MV-4-11 (cell line): ENCODE measurements at regions not wholly inside any gene's neighbourhood (a gene's known extent, or its start where the extent isn't known, plus 50 kb on each side); places are given as distances from the start of the nearest gene placed in this dataset.

Experiments used
- DNase-seq: peaks from one replicate; lab custom pipeline; 2025; lab: John Stamatoyannopoulos, UW

GRCh38 chr3:40858364-40859115 is 333.8 kb downstream of the ZNF621 start:
- DNase-seq, result no peak

DNA sequence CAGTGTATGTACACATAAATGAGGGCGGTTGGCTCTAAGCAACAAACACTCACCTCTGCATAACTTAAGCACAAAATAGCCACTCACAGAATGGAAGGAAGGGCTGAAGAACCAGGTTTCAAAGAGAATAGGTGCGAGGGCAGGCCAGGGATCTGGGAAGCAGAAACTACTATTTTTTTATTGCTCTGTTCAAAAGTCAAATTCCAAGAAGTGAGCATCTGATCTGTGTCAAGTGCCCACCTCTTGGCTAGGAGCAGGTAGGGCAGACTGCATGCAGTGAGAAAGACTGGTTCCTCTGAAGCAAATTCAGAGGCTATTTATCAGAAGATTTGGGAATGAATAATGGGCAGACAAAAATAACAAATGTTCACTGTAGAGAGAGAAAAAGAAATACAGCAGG is 336.4 kb upstream of the CTNNB1 start:
- DNase-seq, result no peak

GRCh38 chr3:40864146-40864782 is 335.0 kb upstream of the CTNNB1 start:
- DNase-seq, result peak; percentile 44

GRCh38 chr3:40864915-40865314 is 334.4 kb upstream of the CTNNB1 start:
- no peak for DNase-seq

DNA sequence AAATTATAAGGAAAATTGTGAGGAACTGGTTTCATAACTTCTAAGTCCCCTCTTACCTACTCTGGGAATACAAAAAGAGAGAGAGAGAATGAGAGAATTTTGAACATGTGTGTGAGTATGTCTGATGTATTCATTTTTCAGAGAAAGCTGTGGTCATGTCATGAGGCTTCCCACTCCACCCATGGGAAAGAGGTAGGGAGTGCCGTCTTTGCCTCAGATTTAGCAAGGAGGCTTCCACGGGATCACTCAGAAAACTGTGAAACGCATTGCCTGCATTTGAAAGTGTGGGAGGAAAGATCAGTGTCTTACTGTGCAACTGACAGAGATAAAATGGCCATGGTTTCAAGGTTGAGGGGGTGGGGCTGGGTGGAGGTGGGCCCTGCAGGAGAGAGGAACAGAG is 331.5 kb upstream of the CTNNB1 start:
- no peak for DNase-seq

GRCh38 chr3:40869013-40869412 is 330.3 kb upstream of the CTNNB1 start:
- no peak for DNase-seq

GRCh38 chr3:40869939-40870338 is 329.4 kb upstream of the CTNNB1 start:
- DNase-seq, result no peak

DNA sequence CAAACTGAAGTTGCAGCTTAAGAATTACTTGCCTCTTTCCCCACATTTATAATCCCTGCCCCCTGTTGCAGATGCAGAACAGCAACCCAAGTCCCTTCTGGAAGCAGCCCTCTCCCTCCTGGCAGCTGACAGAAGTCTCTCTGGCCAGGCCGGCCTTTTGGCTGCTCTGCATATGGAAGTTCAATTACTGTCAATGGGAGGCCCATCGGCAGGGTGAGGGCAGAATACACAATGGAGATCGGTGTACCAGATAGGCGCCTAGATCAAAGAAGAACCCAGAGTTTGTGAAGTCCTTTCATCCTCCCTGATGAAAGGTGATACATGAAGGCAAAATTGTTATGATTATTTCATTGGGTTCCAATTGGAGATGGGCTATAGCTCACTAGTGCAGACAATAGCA is 327.9 kb upstream of the CTNNB1 start:
- DNase-seq, result no peak

DNA sequence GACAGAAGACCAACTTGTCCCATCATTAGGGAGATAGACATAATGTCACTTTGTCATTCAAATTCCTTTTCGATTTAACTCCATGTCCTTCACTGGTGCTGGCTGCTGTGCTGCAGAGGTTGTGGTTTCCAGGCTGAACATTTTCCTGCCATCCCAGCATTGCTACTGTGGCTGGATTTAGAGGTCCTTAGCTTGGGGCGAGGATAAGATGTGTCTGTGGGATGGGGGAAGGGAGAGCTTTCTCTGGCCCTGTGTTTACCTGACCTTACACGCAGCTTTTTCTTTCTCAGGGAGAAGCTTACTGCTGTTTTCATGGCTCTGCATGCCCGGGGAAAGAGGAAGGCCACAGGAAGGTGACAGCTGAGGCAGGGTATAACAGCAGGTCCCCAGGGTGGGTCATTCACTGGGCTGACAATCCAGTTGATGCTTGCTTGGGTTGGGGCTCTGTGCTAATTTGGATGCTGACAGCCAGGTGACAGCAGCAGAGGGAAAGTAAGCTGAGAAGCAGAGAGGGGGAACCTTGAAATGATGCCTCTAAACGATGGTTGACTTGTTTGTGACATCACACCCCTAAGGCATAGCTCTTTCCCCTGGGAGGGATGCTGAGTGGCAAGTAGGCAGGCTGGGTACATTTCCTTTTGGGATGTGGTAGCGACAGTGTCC is 326.9 kb upstream of the CTNNB1 start:
- DNase-seq, result no peak

- no peak for DNase-seq
These were observed 325.8 kb upstream of the CTNNB1 start for GRCh38 chr3:40873476-40873875.

DNA sequence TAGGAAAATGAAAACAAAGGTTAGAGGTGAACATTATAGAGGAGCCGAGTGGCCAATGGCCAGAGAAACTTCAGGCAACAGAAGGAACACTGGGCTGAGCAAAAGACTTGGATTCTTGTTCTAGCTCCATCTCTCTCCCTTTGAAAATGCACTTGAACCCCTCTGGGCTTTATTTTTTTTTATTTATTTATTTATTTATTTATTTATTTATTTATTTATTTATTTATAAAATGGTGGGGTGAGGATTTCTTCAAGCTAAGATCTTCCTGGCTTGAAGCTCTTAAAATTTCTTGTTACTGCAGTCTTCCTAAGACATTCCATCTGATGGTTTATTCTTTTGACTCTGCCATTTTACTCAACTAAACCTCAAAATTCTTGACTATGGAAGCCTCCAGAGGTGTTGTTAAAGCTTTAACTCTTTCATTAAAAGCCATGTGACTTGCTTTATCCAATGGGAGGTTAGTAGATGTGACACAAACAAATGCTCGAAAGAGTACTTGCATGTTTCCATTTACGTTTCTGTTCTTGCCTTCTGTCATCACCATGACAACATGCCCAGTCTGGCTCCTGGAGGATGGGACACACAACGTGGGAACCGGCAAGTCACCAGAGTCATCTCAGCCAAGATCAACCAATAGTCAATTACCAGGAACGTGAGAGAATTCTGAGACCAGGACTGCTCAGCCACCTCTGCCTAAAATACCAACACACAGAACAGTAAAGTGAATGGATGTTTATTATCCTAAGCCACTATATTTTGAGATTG is 325.2 kb upstream of the CTNNB1 start:
- no peak for DNase-seq

DNA sequence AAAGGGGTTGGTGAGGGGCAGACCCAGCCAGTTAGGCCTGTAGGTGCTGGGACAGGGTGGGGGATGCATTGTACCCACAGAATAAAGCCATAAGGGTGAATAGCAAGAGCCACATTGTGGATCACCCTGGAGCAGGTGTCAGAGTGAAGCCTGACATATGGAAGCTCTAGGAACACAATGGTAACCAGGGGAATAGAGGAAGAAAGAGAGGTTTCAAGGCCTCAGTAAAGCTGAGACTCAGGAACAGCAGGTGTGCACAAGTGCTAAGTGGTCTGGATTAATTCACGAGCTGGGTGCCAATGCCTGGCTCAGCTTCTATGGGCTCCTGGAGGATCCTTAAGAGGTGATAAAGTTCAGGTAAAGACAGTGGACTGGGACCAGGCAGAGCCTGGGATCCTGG is 323.7 kb upstream of the CTNNB1 start:
- no peak for DNase-seq

DNA sequence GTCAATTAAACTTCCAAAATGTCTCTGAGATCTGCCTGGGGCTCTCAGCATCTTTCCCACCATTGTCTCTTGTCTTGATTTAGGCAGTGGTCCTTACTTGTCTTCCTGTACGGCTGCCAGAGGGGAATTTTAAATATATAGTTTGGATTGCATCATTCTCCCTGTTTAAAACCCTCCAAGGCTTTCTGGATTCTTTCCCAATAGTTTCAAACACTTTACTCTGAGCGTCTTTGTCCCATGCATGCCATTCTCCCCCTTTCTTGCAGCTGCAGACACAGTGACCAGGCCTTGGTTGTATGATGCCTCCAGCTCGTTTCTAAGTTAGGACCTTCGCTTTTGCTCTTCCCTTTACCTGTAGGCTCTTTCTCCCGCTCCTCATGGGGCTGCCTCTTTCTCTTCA is 323.3 kb upstream of the CTNNB1 start:
- DNase-seq, result no peak

- no peak for DNase-seq
These were observed 322.8 kb upstream of the CTNNB1 start for GRCh38 chr3:40876496-40876895.

GRCh38 chr3:40877631-40878463 is 321.5 kb upstream of the CTNNB1 start:
- DNase-seq, result no peak

GRCh38 chr3:40878464-40878905 is 320.8 kb upstream of the CTNNB1 start:
- no peak for DNase-seq

DNA sequence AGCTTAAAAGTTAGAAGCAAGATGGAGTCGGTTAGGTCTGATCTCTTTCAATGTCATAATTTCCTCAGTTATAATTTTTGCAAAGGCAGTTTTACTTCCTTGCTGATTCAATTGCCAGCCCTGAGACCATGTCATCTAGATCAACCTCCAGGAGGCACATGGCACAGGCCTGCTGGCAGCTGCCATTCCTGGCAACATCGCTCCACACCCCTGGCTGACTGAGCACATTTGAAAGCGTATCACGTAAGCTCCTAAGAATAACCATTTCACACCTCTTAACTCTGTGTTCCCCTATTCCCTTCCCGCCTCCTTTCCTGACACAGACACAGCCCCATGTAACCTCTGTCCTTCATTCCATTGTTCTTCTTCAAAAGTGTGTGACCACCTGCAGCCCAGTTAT is 313.9 kb upstream of the CTNNB1 start:
- DNase-seq, result no peak

DNA sequence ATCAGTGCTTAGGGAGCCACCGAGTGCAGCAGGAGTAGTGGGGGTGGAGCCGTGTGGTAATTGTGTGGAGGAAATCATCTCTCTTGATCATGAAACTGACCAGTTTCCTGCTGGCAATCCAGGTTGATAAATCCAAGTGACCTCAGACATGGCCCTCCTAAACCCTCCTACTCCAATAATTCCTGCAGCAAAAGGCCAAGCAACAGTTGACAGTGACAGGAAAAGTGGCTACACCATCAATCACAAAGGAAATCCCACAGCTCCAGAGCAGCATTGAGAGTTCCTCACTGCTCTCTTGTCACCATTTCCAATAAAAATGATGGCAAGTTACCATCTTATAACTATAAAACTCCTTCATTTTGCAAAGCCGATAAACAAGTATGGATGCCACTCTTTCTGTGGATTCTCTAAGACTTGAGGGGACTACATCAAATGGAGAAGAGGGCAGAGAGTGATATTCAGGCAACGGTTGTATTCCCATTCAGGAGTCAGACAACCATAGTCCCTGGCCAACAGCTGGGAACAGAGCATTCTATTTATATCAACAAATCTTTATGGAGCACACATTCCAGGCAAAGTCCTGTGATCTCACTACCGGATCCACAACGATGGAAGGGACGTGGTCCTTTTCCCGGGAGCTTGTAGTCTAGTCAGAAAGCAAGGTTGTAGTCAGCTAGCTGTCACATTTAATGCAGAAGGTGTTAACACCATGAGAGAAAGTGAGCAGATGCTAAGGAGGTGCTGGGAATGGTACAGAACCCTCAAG is 312.5 kb upstream of the CTNNB1 start:
- no peak for DNase-seq

DNA sequence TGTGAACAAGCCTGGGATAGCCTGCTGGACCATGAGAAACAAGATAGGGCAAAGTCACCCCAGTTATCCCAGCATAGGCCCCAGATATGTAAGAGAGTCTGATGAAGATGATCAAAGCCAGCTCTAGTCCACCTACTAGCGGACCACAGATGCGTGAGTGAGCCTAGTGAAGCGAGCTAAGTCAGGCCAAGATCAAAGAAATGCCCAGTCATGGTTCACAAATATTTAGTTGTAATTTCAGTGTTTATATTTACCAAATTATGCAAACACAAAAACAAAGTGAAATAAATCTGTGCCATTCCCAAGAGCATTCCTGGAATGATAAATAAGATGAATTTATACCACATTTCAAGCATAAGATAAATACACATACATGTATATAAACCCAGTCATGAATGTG is 308.1 kb upstream of the CTNNB1 start:
- no peak for DNase-seq

- no peak for DNase-seq
These were observed 304.2 kb upstream of the CTNNB1 start for GRCh38 chr3:40895109-40895508.

- no peak for DNase-seq
These were observed 300.0 kb upstream of the CTNNB1 start for GRCh38 chr3:40899286-40899712.
